Stomach smooth muscle (tissue), 2 donors: ENCODE measurements at regions not wholly inside any gene's neighbourhood (a gene's known extent, or its start where the extent isn't known, plus 50 kb on each side); places are given as distances from the start of the nearest gene placed in this dataset.

Experiments
- H3K27ac ChIP-seq: one replicate; pipeline ENCODE4 v1.7.0; 2013; ENCODE audit warnings: mild to moderate bottlenecking, low read length, inconsistent platforms
- H3K27me3 ChIP-seq, 2 donors: one replicate each; pipeline ENCODE4 v1.7.0; 2013; ENCODE audit warnings: low read length in 2 of 2; ENCODE audit not compliant: insufficient read depth in 2 of 2, control insufficient read depth in 1 of 2
- H3K36me3 ChIP-seq, 2 donors: one replicate each; pipeline ENCODE4 v1.7.0; 2013; ENCODE audit warnings: low read length in 2 of 2; ENCODE audit not compliant: control insufficient read depth in 2 of 2, insufficient read depth in 2 of 2
- H3K4me1 ChIP-seq: one replicate; pipeline ENCODE4 v1.7.0; 2013; ENCODE audit warnings: low read length; ENCODE audit not compliant: control insufficient read depth, insufficient read depth
- H3K4me3 ChIP-seq, 2 donors: one replicate each; pipeline ENCODE4 v1.7.0; 2013; ENCODE audit warnings: low read length in 2 of 2
- H3K9ac ChIP-seq, 2 donors: one replicate each; pipeline ENCODE4 v1.7.0; 2013; ENCODE audit warnings: low read length in 2 of 2, mild to moderate bottlenecking in 1 of 2
- H3K9me3 ChIP-seq, 2 donors: one replicate each; pipeline ENCODE4 v1.7.0; 2013; ENCODE audit warnings: low read length in 2 of 2; ENCODE audit not compliant: control insufficient read depth in 2 of 2
- donor health status: healthy.
- donor health status: Pancreatic carcinoma.

DNA sequence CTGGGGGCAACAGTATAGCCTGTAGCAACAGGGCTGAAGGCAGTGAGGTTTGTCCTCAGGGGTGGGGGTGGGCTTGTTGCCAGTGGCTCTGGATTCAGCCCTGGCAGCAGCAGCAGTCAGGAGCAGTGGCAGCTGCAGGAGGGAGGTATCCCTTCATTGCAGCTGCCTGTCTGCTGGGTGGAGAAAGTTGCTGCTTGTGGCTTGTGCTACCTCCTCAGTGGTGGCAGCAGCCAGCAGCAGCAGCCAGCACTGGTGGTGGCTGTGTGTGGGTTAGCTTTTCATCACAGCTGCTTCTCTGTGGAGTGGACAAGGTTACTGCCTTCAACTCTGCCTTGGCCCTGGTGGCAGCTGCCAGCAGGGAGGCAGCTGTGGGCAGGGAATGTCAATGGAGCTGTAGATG is 94.9 kb downstream of the ARL6IP6 start:
- H3K36me3 ChIP-seq = no peaks in the 10 kb centered on the region
- H3K4me3 ChIP-seq = no peak overlapping the region
- H3K4me1 ChIP-seq = no peaks in the 10 kb centered on the region
- no peaks in the 10 kb centered on the region for H3K27me3 ChIP-seq
- H3K9ac ChIP-seq = no peak overlapping the region
- no peak overlapping the region for H3K27ac ChIP-seq
- peaks cover 4 to 5% of the 10 kb centered on the region in 2 donors for H3K9me3 ChIP-seq
